ENCODE measurements at regions not wholly inside any gene's neighbourhood (a gene's known extent, or its start where the extent isn't known, plus 50 kb on each side); places are given as distances from the start of the nearest gene placed in this dataset.
"Not testable (repeated sequence)": the region's sequence is repeated elsewhere in the genome, so short reads cannot be mapped to it uniquely, and the experiment has no call there.

DNA sequence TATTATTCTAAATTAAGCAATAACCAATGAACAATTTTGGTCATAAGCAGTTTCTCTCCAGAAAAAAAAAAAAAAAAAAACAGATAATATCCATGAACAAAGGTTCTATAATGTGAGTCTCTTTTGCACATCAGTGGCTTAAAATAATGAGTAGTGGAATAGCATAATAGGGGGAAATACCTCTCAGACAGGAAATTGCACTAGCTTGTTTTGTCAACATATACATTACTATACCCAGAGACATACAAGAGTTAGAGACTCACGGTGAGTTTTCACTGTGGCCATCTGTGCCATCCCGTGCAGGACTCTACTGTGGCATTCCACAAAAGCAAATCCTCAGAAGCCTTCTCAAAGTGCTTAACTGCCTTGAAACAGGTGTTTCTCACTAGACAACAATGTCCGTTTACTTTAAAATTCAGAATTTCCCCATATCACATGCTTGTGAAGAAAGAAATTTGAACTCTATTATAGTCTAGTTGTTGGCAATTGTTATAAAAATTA is 697.9 kb downstream of the USP25 start:
- DNase-seq, result no peak

- no peak for DNase-seq
Measured at GRCh38 chr21:16437586-16437985, 707.8 kb downstream of the USP25 start.

GRCh38 chr21:16438761-16439160 is 709.0 kb downstream of the USP25 start:
- DNase-seq, result no peak

- no peak for DNase-seq
Measured at GRCh38 chr21:16441789-16442188, 712.0 kb downstream of the USP25 start.

- no peak for DNase-seq
Measured at GRCh38 chr21:16454399-16454798, 724.6 kb downstream of the USP25 start.

DNA sequence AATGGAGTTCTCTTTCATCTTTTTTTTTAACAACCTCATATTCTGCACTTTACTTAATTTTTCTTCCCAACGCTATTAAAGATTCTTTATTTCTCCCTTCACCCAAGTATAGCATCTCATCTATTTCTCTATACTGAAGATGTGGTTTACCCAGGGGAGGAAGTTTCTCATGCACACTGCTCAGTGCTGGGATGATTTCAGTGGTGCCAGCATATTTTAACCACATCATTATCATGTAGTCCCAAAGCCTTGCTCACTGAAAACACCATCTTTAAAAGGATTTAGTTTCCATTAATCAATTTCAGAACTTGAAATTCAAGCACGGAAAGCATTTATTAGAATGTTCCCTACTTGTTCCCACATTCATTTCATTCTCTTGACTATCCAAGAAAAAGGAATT is 725.7 kb downstream of the USP25 start:
- DNase-seq, result no peak

DNA sequence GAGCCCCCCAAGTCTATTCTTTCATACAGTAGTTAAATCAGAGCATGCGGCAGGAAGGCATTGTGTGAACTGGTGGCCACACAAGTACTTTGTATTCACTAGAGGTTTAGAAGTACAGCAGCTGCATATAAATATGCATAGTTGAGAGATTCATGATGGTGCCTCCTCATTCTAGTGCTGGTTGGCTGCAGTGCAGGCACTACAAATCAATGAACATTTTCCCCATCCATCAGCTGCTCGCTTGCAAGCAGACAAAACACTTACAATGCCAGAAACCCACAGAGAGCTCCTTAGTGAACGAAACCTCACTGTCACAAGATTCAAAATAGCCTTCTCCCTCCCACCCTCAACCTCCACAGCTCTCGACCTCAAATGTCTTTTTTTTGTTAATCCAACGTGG is 726.2 kb downstream of the USP25 start:
- no peak for DNase-seq

DNA sequence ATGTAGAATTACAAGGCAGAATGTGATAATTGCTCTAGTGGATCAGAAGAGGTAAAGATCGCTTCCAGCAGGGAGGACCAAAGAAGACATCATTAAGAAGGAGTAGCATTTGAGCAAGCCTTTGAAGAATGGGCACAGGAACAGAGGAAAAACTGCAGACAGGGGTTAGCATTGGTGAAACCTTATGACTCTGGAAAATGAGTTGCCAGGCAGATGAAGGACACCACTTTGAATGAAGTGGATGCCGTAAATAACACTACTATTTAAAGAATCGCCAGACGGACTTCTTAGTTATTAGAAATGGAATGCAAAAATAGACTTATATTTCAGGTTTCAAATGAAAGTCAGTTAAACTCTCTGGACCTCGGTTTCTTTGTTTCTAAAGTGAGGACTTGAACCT is 727.7 kb downstream of the USP25 start:
- no peak for DNase-seq

- no peak for DNase-seq
Measured at GRCh38 chr21:16460936-16461335, 731.2 kb downstream of the USP25 start.

- not testable (repeated sequence) for DNase-seq
Measured at GRCh38 chr21:16464211-16464889, 734.6 kb downstream of the USP25 start.

DNA sequence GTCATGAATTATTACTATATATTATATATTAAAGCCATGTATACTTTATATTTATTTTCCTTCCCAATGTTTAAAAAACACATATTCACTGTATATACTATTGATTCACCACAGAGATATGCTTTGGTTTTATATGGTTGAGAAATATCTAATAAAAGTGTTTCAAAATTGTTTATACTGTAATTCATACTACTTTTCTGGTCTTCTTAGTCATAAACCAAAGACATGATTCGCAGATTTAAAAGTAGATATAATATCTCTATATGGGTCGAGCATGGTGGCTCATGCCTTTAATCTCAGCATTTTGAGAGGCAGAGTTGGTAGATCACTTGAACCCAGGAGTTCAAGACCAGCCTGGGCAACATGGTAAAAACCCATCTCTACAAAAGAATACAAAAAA is 738.4 kb downstream of the USP25 start:
- no peak for DNase-seq

- no peak for DNase-seq
Measured at GRCh38 chr21:16473988-16474387, 744.2 kb downstream of the USP25 start.

GRCh38 chr21:16476056-16476825 is 746.5 kb downstream of the USP25 start:
- no peak for DNase-seq

- DNase-seq, result no peak
Measured at GRCh38 chr21:16488042-16488441, 758.3 kb downstream of the USP25 start.

DNA sequence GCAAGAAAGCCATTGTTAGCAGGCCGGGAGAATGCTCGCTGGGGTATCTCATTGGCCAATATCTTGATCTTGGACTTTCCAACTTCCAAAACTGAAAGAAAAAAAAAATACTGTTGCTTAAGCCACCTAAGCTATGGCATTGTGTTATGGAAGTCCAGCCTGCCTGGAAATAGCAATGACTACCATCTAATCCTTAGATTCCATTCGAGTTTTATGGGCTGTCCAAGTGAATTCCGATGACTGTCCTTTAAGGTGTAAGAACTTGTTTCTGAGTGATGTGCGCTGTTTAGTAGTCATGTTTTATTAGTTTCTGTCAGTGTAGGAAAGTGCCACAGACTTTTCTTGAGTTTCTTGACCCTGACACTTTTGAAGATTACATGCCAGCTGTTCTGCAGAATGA is 762.6 kb downstream of the USP25 start:
- no peak for DNase-seq

GRCh38 chr21:16492892-16493291 is 763.1 kb downstream of the USP25 start:
- no peak for DNase-seq

DNA sequence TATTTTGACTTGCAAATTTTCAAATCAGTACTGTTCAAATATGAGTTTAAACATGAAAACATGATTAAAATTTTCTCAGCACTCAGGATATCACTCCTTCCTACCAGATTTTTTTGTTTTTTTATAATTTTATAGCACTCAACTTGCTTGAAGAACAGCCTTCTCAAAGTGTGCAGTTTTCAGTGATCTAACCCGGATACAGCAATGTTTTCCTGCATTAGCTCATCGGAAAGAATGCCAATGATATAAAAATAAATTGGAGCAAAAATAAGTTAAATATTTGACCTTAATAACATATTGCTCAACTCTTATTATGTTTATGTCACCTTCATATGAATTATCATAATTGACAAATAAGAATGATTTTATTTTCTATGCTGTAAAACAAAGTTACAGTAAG is 766.8 kb downstream of the USP25 start:
- DNase-seq, result no peak

DNA sequence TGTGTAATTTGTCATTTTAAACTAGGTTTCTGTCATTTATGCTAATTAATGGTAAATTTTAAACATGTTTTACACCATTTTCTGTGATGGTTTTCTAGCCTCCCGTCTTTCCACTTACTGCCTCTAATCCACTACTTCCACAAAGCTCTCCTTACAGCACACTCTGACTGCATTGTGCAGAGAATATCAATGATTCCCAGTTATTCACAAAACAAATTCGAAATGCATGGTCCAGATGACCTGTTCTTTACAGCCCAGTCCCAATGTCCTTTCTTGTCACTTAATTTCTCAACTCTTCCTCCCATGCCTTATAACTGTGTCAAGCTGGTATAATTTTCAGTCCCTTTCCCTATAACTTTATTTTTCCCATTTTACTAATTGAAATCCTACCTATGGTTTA is 770.5 kb downstream of the USP25 start:
- DNase-seq, result no peak

GRCh38 chr21:16502273-16502672 is 772.5 kb downstream of the USP25 start:
- DNase-seq, result no peak

GRCh38 chr21:16502897-16503296 is 773.1 kb downstream of the USP25 start:
- no peak for DNase-seq

GRCh38 chr21:16504281-16504680 is 774.5 kb downstream of the USP25 start:
- DNase-seq, result no peak

GRCh38 chr21:16504766-16505165 is 775.0 kb downstream of the USP25 start:
- no peak for DNase-seq

DNA sequence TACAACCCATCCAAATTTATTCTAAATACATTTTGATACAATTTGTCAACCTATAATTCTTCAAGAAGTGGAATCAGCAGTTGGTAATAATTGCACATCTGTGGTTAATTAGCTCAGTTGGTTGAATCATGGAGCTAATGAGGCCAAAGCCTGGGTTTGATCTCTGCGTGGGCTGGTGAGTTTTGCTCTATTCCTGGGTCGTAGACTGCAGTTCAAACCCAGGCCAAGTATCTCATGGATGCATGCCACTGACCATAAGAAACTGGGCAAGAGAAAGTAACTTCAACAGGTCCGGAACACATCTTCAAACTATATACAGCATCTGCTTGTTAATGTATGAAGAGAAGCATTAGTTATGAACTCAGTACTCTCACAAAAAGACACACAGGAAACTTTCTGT is 779.7 kb downstream of the USP25 start:
- no peak for DNase-seq

DNA sequence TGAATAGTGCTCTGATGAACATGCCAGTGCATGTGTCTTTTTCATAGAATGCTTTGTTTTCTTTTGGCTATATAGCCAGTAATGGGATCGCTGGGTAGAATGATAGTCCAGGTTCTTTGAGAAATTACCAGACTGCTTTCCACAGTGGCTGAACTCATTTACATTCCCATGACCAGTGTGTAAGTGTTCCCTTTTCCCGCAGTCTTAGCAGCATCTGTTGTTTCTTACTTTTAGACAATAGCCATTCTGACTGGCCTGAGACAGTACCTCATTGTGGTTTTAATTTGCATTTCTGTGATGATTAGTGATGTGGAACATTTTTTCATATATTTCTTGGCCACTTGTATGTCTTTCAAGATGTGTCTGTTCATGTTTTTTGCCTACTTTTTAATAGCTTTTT is 784.5 kb downstream of the USP25 start:
- no peak for DNase-seq

DNA sequence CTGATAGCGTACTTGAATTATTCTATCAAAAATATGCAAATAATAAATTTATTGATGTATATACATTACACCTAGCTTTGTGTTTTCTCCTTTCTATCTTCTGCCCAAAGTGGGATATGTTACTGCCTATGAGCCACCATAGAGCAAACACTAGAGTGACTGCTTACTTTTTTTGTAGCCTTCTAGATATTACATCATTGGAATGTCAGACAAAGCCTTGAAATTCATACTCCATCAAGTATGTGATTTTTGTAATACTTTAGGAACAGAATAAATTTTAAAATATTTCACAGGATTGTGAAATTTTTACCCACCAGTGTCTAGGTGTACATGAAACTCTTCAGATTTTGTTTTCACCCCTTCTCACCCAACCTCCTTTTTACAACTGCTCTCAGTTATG is 787.6 kb downstream of the USP25 start:
- no peak for DNase-seq
